ENCODE measurements at regions not wholly inside any gene's neighbourhood (a gene's known extent, or its start where the extent isn't known, plus 50 kb on each side); places are given as distances from the start of the nearest gene placed in this dataset.

GRCh38 chr6:144847916-144848315, 562.8 kb downstream of the UTRN start:
- no peak for ATAC-seq

GRCh38 chr6:144849920-144850319, 564.8 kb downstream of the UTRN start:
- no peak for ATAC-seq

GRCh38 chr6:144853603-144854002, 568.5 kb downstream of the UTRN start:
- ATAC-seq, result no peak

GRCh38 chr6:144854654-144855053, 569.5 kb downstream of the UTRN start:
- ATAC-seq, result no peak

- ATAC-seq, result no peak
Observed at GRCh38 chr6:144855375-144855774, 570.2 kb downstream of the UTRN start.

GRCh38 chr6:144855812-144856531, 570.8 kb downstream of the UTRN start:
- no peak for ATAC-seq

GRCh38 chr6:144856622-144857021, 571.5 kb downstream of the UTRN start:
- ATAC-seq, result no peak

GRCh38 chr6:144857086-144857485, 572.0 kb downstream of the UTRN start:
- ATAC-seq, result no peak

- ATAC-seq, result no peak
Observed at GRCh38 chr6:144862769-144863168, 577.6 kb downstream of the UTRN start.

- ATAC-seq, result no peak
Observed at GRCh38 chr6:144867761-144868160, 582.6 kb downstream of the UTRN start.

- ATAC-seq, result no peak
Observed at GRCh38 chr6:144870782-144871181, 585.6 kb downstream of the UTRN start.

GRCh38 chr6:144873623-144874378, 588.7 kb downstream of the UTRN start:
- no peak for ATAC-seq

- no peak for ATAC-seq
Observed at GRCh38 chr6:144876689-144877088, 591.6 kb downstream of the UTRN start.

- ATAC-seq, result no peak
Observed at GRCh38 chr6:144877118-144877517, 592.0 kb downstream of the UTRN start.

- no peak for ATAC-seq
Observed at GRCh38 chr6:144878577-144878976, 593.4 kb downstream of the UTRN start.

GRCh38 chr6:144879436-144879835, 594.3 kb downstream of the UTRN start:
- no peak for ATAC-seq

GRCh38 chr6:144882425-144882824, 597.3 kb downstream of the UTRN start:
- ATAC-seq, result no peak

- ATAC-seq, result no peak
Observed at GRCh38 chr6:144883915-144884314, 598.8 kb downstream of the UTRN start.

- no peak for ATAC-seq
Observed at GRCh38 chr6:144885817-144886216, 600.7 kb downstream of the UTRN start.

GRCh38 chr6:144886682-144887081, 601.5 kb downstream of the UTRN start:
- no peak for ATAC-seq

- ATAC-seq, result no peak
Observed at GRCh38 chr6:144888621-144889020, 603.5 kb downstream of the UTRN start.

GRCh38 chr6:144893680-144894151, 608.6 kb downstream of the UTRN start:
- ATAC-seq, result no peak

- no peak for ATAC-seq
Observed at GRCh38 chr6:144894240-144894639, 609.1 kb downstream of the UTRN start.
